ENCODE measurements at regions not wholly inside any gene's neighbourhood (a gene's known extent, or its start where the extent isn't known, plus 50 kb on each side); places are given as distances from the start of the nearest gene placed in this dataset.
"Not testable (repeated sequence)": the region's sequence is repeated elsewhere in the genome, so short reads cannot be mapped to it uniquely, and the experiment has no call there.

- in situ Hi-C loops (cut with HindIII; ENCODE audit: low sequenced_read_pairs) = no loop called here
Measured at GRCh38 chr17:77036841-77037381, 103.9 kb upstream of the SEC14L1 start.

- in situ Hi-C loops (cut with HindIII; ENCODE audit: low sequenced_read_pairs) = no loop called here
Measured at GRCh38 chr17:77037943-77038342, 102.8 kb upstream of the SEC14L1 start.

- in situ Hi-C loops (cut with HindIII; ENCODE audit: low sequenced_read_pairs) = no loop called here
Measured at GRCh38 chr17:77038884-77039555, 101.7 kb upstream of the SEC14L1 start.

- in situ Hi-C loops (cut with HindIII; ENCODE audit: low sequenced_read_pairs) = no loop called here
Measured at GRCh38 chr17:77042476-77043231, 98.1 kb upstream of the SEC14L1 start.

- in situ Hi-C loops (cut with HindIII; ENCODE audit: low sequenced_read_pairs) = no loop called here
Measured at GRCh38 chr17:77045441-77046041, 95.2 kb upstream of the SEC14L1 start.

- in situ Hi-C loops (cut with HindIII; ENCODE audit: low sequenced_read_pairs) = no loop called here
Measured at GRCh38 chr17:77049440-77049839, 91.3 kb upstream of the SEC14L1 start.

- in situ Hi-C loops (cut with HindIII; ENCODE audit: low sequenced_read_pairs) = not testable (repeated sequence)
Measured at GRCh38 chr17:77050901-77051300, 89.9 kb upstream of the SEC14L1 start.

GRCh38 chr17:77054936-77055335 is 85.8 kb upstream of the SEC14L1 start:
- in situ Hi-C loops (cut with HindIII; ENCODE audit: low sequenced_read_pairs) = no loop called here

- in situ Hi-C loops (cut with HindIII; ENCODE audit: low sequenced_read_pairs) = no loop called here
Measured at GRCh38 chr17:77055453-77055852, 85.3 kb upstream of the SEC14L1 start.

- in situ Hi-C loops (cut with HindIII; ENCODE audit: low sequenced_read_pairs) = no loop called here
Measured at GRCh38 chr17:77058016-77058415, 82.8 kb upstream of the SEC14L1 start.

GRCh38 chr17:77061669-77062068 is 79.1 kb upstream of the SEC14L1 start:
- in situ Hi-C loops (cut with HindIII; ENCODE audit: low sequenced_read_pairs) = no loop called here

GRCh38 chr17:77064598-77064997 is 76.2 kb upstream of the SEC14L1 start:
- in situ Hi-C loops (cut with HindIII; ENCODE audit: low sequenced_read_pairs) = no loop called here

GRCh38 chr17:77066165-77066564 is 74.6 kb upstream of the SEC14L1 start:
- in situ Hi-C loops (cut with HindIII; ENCODE audit: low sequenced_read_pairs) = no loop called here

- in situ Hi-C loops (cut with HindIII; ENCODE audit: low sequenced_read_pairs) = not testable (repeated sequence)
Measured at GRCh38 chr17:77066726-77067409, 73.9 kb upstream of the SEC14L1 start.

- in situ Hi-C loops (cut with HindIII; ENCODE audit: low sequenced_read_pairs) = no loop called here
Measured at GRCh38 chr17:77068915-77069314, 71.9 kb upstream of the SEC14L1 start.

GRCh38 chr17:77070888-77071279 is 69.9 kb upstream of the SEC14L1 start:
- in situ Hi-C loops (cut with HindIII; ENCODE audit: low sequenced_read_pairs) = loop anchor here (10.0 kb wide), 1 partner anchor 236 kb away; no protein-coding TSS in a partner anchor

- in situ Hi-C loops (cut with HindIII; ENCODE audit: low sequenced_read_pairs) = loop anchor here (10.0 kb wide), 1 partner anchor 237 kb away; no protein-coding TSS in a partner anchor
Measured at GRCh38 chr17:77071925-77072490, 68.8 kb upstream of the SEC14L1 start.

GRCh38 chr17:77072670-77073069 is 68.1 kb upstream of the SEC14L1 start:
- in situ Hi-C loops (cut with HindIII; ENCODE audit: low sequenced_read_pairs) = loop anchor here (10.0 kb wide), 1 partner anchor 238 kb away; no protein-coding TSS in a partner anchor

- in situ Hi-C loops (cut with HindIII; ENCODE audit: low sequenced_read_pairs) = loop anchor here (10.0 kb wide), 1 partner anchor 240 kb away; no protein-coding TSS in a partner anchor
Measured at GRCh38 chr17:77074681-77075080, 66.1 kb upstream of the SEC14L1 start.

GRCh38 chr17:77076124-77076830 is 64.5 kb upstream of the SEC14L1 start:
- in situ Hi-C loops (cut with HindIII; ENCODE audit: low sequenced_read_pairs) = loop anchor here (10.0 kb wide), 1 partner anchor 241 kb away; no protein-coding TSS in a partner anchor

Data from DLD1 (cell line).